Heart left ventricle (tissue), 13 donors: ENCODE measurements at regions not wholly inside any gene's neighbourhood (a gene's known extent, or its start where the extent isn't known, plus 50 kb on each side); places are given as distances from the start of the nearest gene placed in this dataset.

Experiments used
- CTCF ChIP-seq, 12 donors: fragments of 200-600 bp; sonication (generic) in 4 of 12; IDR thresholded peaks; one replicate each; pipeline versions ENCODE4 v1.5.0 to v1.8.0; 2018 to 2022; ENCODE audit warnings: antibody characterized with exemption in 12 of 12, mild to moderate bottlenecking in 5 of 12
- POLR2A ChIP-seq, 2 donors: fragments of 450-650 bp; IDR thresholded peaks; one replicate each; pipeline ENCODE4 v1.6.1; 2017; ENCODE audit warnings: antibody characterized with exemption in 2 of 2, mild to moderate bottlenecking in 2 of 2, moderate library complexity in 2 of 2
- donor health status: ischemic (EF 13 %, LVEDD 7.1; RV severe dilation, severe dysfunction).
- donor health status: DM: no; HTN: yes; CAD: no.
- donor health status: DM: no; HTN: no; CAD: no.
- donor health status: ischemic (EF 25% LVEDD 6.9; RV normal size, moderate dysfunction).
- donor health status: ischemic (EF 25% LVEDD 5.7; RV mildly dilated, moderate dysfunction).
- donor health status: ischemic (EF 35%, LVEDD 5.7; RV mildly dilated, moderate dysfunction).
- donor health status: nonischemic (EF 11% LVEDD 7.7; RV severe dilation, severe dysfunction).
- donor health status: DM: yes; HTN: yes; CAD: no.
- donor health status: PGD.
- donor health status: ischemic (EF 29% LVEDD 5.4; RV normal size, mild dysfunction).
- donor health status: nonischemic (EF 23%, LVEDD 6.1; RV moderate dilation, normal function).

- no peak for TF ChIP-seq POLR2A (IDR thresholded peaks at IDR 0.05)
- no peak for TF ChIP-seq CTCF (IDR thresholded peaks at IDR 0.05)
Observed at GRCh38 chr1:191643060-191643459, 515.2 kb upstream of the RGS18 start.
